ENCODE measurements at regions not wholly inside any gene's neighbourhood (a gene's known extent, or its start where the extent isn't known, plus 50 kb on each side); places are given as distances from the start of the nearest gene placed in this dataset.

DNA sequence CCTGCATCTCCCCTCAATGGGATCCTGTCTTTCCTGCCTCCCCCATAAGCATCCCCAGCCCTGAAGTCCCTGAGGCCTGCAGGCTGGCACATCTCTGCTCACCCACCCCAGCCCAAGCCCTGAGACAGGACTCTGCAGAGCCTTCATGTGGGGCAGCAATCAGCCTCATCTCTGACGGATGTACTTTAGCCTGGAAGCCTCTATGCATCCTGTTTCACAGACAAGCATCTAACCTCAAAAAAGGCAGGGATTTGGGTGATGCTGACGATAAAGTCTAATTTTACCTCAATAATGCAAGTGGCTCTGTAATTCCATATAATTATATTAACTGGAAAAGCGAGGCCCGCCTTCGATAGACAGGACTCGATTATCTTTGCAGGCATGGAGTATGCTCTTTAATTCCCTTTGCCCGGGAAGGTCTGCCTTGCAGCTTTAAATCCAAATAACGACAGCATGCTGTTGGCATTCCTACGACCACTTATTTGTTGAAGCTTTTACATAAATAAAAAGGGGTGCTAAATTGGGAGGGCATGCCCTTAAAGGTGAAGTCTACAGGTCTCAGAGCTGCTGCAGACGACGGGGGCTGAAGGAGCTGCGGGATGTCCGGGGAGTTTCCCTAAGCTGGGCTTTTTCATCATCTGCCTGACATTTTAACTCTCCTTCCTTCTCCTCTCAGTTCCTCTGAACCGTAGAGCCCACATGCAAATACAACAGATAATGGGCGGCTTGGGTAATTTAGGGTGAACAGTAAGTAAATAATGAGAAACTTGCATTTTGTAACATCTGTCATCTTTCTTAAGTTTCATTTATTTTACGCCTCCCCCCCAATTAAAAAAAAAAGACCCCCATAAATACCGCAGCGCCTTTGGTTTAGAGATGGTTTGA, 211.5 kb downstream of the URI1 start:
- TF ChIP-seq, protein P1, sequence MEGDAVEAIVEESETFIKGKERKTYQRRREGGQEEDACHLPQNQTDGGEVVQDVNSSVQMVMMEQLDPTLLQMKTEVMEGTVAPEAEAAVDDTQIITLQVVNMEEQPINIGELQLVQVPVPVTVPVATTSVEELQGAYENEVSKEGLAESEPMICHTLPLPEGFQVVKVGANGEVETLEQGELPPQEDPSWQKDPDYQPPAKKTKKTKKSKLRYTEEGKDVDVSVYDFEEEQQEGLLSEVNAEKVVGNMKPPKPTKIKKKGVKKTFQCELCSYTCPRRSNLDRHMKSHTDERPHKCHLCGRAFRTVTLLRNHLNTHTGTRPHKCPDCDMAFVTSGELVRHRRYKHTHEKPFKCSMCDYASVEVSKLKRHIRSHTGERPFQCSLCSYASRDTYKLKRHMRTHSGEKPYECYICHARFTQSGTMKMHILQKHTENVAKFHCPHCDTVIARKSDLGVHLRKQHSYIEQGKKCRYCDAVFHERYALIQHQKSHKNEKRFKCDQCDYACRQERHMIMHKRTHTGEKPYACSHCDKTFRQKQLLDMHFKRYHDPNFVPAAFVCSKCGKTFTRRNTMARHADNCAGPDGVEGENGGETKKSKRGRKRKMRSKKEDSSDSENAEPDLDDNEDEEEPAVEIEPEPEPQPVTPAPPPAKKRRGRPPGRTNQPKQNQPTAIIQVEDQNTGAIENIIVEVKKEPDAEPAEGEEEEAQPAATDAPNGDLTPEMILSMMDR (IDR thresholded peaks at IDR 0.05), result no peak
- no peak for TF ChIP-seq EZH2 (IDR thresholded peaks at IDR 0.05; ENCODE audit: borderline replicate concordance, insufficient read depth, low read depth, low read length, poor library complexity, severe bottlenecking)
